K562 (cell line): ENCODE measurements at regions not wholly inside any gene's neighbourhood (a gene's known extent, or its start where the extent isn't known, plus 50 kb on each side); places are given as distances from the start of the nearest gene placed in this dataset.

ENCODE experiments used
- ATAC-seq: fragments of 200-7000 bp; cut with Tn5 transposase; 3 replicates; pipeline ENCODE4 v1.9.1; 2020; ENCODE audit warnings: moderate library complexity
- BruUV-seq: library from RNA; stranded (reverse); fragments of 400-500 nt; replicated peaks from 2 replicates; lab custom pipeline; 2021; lab: Mats Ljungman, UMichigan
- CTCF ChIA-PET: fragments of 300-600 bp; formaldehyde crosslinking; extraction: SDS; loops from one replicate; lab custom pipeline; 2021; ENCODE audit warnings: low intra/inter-chr PET ratio; lab: Yijun Ruan, JAX
- POLR2A ChIA-PET: fragments of 300-600, 350-650 bp; sonication (Branson Sonifier 250); formaldehyde crosslinking; extraction: SDS; loops from one replicate; lab custom pipeline; 2021; ENCODE audit warnings: antibody characterized with exemption, inconsistent platforms; lab: Yijun Ruan, JAX
- DNase-seq, 4 experiments: peaks; one replicate each; pipeline versions ENCODE4 v3.0.0 to v3.0.0-alpha.2; 2011 to 2018; ENCODE audit warnings: low spot score in 3 of 4, mixed read lengths in 3 of 4; ENCODE audit errors: extremely low read depth in 1 of 4
- FAIRE-seq: peaks from 2 replicates; lab custom pipeline; 2011; peaks lifted over from hg19 to GRCh38; lab: Jason Lieb, UNC
- H2AFZ ChIP-seq: 2 replicates; pipeline ENCODE4 v1.6.0; 2011; ENCODE audit warnings: low read depth, low read length, control low read depth, inconsistent platforms
- H3K27ac ChIP-seq: fragments of 200-600 bp; 3 replicates; pipeline ENCODE4 v1.8.0; 2011; ENCODE audit warnings: low read depth, mild to moderate bottlenecking, control low read depth, inconsistent platforms, low read length, moderate library complexity, mixed read lengths; ENCODE audit errors: extremely low read depth
- H3K27me3 ChIP-seq, 2 experiments: fragments of 300-600 bp in 1 of 2; 2 replicates in 1 of 2; 3 replicates in 1 of 2; pipeline versions ENCODE4 v1.6.0 to v1.8.0; 2011; ENCODE audit warnings: inconsistent platforms in 2 of 2, low read length in 2 of 2, mild to moderate bottlenecking in 1 of 2, mixed read lengths in 1 of 2, moderate library complexity in 1 of 2; ENCODE audit not compliant: control insufficient read depth in 2 of 2, insufficient read depth in 2 of 2
- H3K36me3 ChIP-seq: fragments of 300-600 bp; 3 replicates; pipeline ENCODE4 v1.8.0; 2011; ENCODE audit warnings: mild to moderate bottlenecking, low read length, inconsistent platforms; ENCODE audit not compliant: control insufficient read depth, insufficient read depth
- H3K4me1 ChIP-seq, 2 experiments: fragments of 200-600 bp in 1 of 2; replicated peaks in 1 of 2; 2 replicates in 1 of 2; 3 replicates in 1 of 2; pipeline versions ENCODE4 v1.5.1 to v1.8.0; 2011; ENCODE audit warnings: inconsistent platforms in 2 of 2, low read length in 2 of 2, mild to moderate bottlenecking in 1 of 2, mixed read lengths in 1 of 2, moderate library complexity in 1 of 2; ENCODE audit not compliant: control insufficient read depth in 2 of 2, insufficient read depth in 2 of 2
- H3K4me2 ChIP-seq: 2 replicates; pipeline ENCODE4 v1.6.1; 2011; ENCODE audit warnings: low read length, control low read depth, inconsistent platforms, mixed read lengths; ENCODE audit not compliant: insufficient read depth
- H3K4me3 ChIP-seq: fragments of 200-600 bp; sonication (generic), shearing (Covaris generic); 2 replicates; pipeline ENCODE4 v1.5.1; 2016; ENCODE audit warnings: control low read depth, inconsistent platforms
- H3K79me2 ChIP-seq: fragments of 200-600 bp; 3 replicates; pipeline ENCODE4 v1.8.0; 2011; ENCODE audit warnings: low read length, inconsistent platforms; ENCODE audit not compliant: control insufficient read depth, insufficient read depth
- H3K9ac ChIP-seq, 2 experiments: 2 replicates each; pipeline versions ENCODE4 v1.6.0 to v1.6.1; 2011; ENCODE audit warnings: low read depth in 2 of 2, low read length in 2 of 2, control low read depth in 1 of 2, inconsistent platforms in 1 of 2, mild to moderate bottlenecking in 1 of 2, mixed read lengths in 1 of 2; ENCODE audit not compliant: insufficient read depth in 1 of 2
- H3K9me1 ChIP-seq: one replicate; pipeline ENCODE4 v1.6.0; 2011; ENCODE audit warnings: inconsistent platforms, mild to moderate bottlenecking, low read length, moderate library complexity; ENCODE audit not compliant: control insufficient read depth, insufficient read depth
- H3K9me3 ChIP-seq: replicated peaks from 2 replicates; pipeline ENCODE4 v1.5.1; 2011; ENCODE audit warnings: low read depth, low read length, inconsistent platforms; ENCODE audit not compliant: control insufficient read depth, insufficient read depth
- H4K20me1 ChIP-seq: replicated peaks from 2 replicates; pipeline ENCODE4 v1.6.1; 2011; ENCODE audit warnings: low read length, inconsistent platforms, mixed read lengths; ENCODE audit not compliant: control insufficient read depth, insufficient read depth
- DNMT1 ChIP-seq: fragments of 450-650 bp; IDR thresholded peaks from 2 replicates; pipeline ENCODE4 v1.6.1; 2016; ENCODE audit warnings: antibody characterized with exemption, mild to moderate bottlenecking
- ESRRA ChIP-seq: fragments of 450-650 bp; IDR thresholded peaks from 2 replicates; pipeline ENCODE4 v1.6.1; 2014; ENCODE audit warnings: low read depth, mild to moderate bottlenecking, moderate library complexity, borderline replicate concordance
- HLTF ChIP-seq: fragments of 450-650 bp; IDR thresholded peaks from 2 replicates; pipeline ENCODE4 v1.6.1; 2016
- KLF16 ChIP-seq: IDR thresholded peaks from 2 replicates; pipeline ENCODE4 v1.6.1; 2016; ENCODE audit warnings: antibody characterized with exemption
- NCOA4 ChIP-seq: fragments of 450-650 bp; IDR thresholded peaks from 2 replicates; pipeline ENCODE4 v1.6.1; 2018; ENCODE audit warnings: mild to moderate bottlenecking; ENCODE audit not compliant: partially characterized antibody
- POLR2H ChIP-seq: IDR thresholded peaks from 2 replicates; pipeline ENCODE4 v1.6.1; 2016; ENCODE audit warnings: missing genetic modification characterization, low read depth, mild to moderate bottlenecking, control low read depth, missing compliant biosample characterization, moderate library complexity
- TRIM28 ChIP-seq: fragments of 450-650 bp; IDR thresholded peaks from 2 replicates; pipeline ENCODE4 v1.6.1; 2017
- ZNF764 ChIP-seq: fragments of 250-450 bp; sonication (Bioruptor Pico); IDR thresholded peaks from 2 replicates; pipeline ENCODE4 v1.4.0; 2020; ENCODE audit warnings: low read depth, mild to moderate bottlenecking, moderate library complexity
- ZNF785 ChIP-seq: fragments of 250-450 bp; sonication (Bioruptor Pico); IDR thresholded peaks from 2 replicates; pipeline ENCODE4 v1.4.0; 2020; ENCODE audit warnings: mild to moderate bottlenecking
- WGBS: fragments of 100-300 bp; shearing (Covaris generic); methylation state at CpG from one replicate; pipeline ENCODE4 v1.1.6; 2016; ENCODE audit warnings: low coverage, mixed read lengths; ENCODE audit not compliant: insufficient coverage; ENCODE audit errors: missing lambda C conversion rate; 5-methylcytosine and 5-hydroxymethylcytosine counted together
- in situ Hi-C: fragments of 300-500 bp; cut with MboI; formaldehyde crosslinking; loops from 4 replicates; pipeline ENCODE4 v1.15.0; 2018; ENCODE audit warnings: inconsistent platforms, mixed read lengths
- intact Hi-C: fragments of 100-400 bp; cut with micrococcal nuclease; formaldehyde crosslinking; loops from 2 replicates; pipeline ENCODE4 v1.14.2; 2022
- TF ChIP-seq, protein P1 (sequence below): sonication (generic); formaldehyde crosslinking; IDR thresholded peaks from 2 replicates; pipeline ENCODE4 v1.8.0; 2022; ENCODE audit warnings: mild to moderate bottlenecking, missing genetic modification reagents

DNA sequence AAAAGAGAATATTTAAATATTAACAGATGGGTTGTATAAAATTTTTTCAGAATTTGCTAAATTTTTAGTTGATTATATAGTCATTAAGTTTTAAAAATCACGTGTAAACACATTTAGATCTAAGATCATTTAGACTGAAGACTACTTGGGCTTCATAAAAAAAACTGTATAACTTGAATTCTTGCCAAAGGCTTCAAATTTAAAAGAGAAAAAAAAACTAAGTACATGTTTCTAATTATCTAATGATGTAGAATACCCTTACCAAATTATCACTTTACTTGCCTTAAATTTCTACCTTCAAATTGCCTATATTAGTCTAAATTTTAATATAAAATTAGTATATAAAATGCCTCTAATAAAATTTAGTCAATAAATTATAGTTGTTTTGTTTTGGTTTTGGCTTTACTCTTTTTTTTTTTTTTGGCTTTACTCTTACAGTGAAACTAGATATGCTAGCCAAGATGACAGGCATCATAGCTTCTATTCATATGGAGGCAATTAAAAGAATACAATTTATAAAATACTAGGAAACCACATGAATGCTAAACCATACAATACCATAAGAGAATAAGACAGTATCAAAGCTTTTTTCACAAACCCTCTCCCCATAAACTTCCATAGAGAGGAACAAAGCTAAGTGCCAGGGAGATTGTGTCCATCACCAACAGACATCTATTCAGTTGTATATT lies 183.1 kb upstream of the KCNMB2 start:
- ATAC-seq (no peak), DNase-seq (no peak), FAIRE-seq (no peak)
- no peak overlapping the region for H3K27ac ChIP-seq
- no peak overlapping the region for H3K9ac ChIP-seq
- no peaks in the 10 kb centered on the region for H3K79me2 ChIP-seq
- POLR2A ChIA-PET, result no interaction called here
- no peaks in the 10 kb centered on the region for H3K36me3 ChIP-seq
- no peak for TF ChIP-seq ZNF764 (CRISPR knock-in tag)
- no peak for TF ChIP-seq HLTF
- no peak for TF ChIP-seq NCOA4
- TF ChIP-seq ESRRA, result no peak
- no peak for TF ChIP-seq DNMT1
- no peak for TF ChIP-seq POLR2H (tag)
- TF ChIP-seq TRIM28, result no peak
- TF ChIP-seq ZNF785 (CRISPR knock-in tag), result no peak
- TF ChIP-seq, protein P1, sequence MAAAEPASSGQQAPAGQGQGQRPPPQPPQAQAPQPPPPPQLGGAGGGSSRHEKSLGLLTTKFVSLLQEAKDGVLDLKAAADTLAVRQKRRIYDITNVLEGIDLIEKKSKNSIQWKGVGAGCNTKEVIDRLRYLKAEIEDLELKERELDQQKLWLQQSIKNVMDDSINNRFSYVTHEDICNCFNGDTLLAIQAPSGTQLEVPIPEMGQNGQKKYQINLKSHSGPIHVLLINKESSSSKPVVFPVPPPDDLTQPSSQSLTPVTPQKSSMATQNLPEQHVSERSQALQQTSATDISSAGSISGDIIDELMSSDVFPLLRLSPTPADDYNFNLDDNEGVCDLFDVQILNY (CRISPR knock-in tag), result no peak
- no peak for TF ChIP-seq KLF16
- H3K4me1 ChIP-seq, result no peaks in the 10 kb centered on the region
- no peaks in the 10 kb centered on the region for H4K20me1 ChIP-seq
- no TSS peak for BruUV-seq
- no peaks in the 10 kb centered on the region; the same call in 1 of the 2 replicates for H3K9me3 ChIP-seq
- in situ Hi-C loops, result no loop called here
- H2AFZ ChIP-seq, result no peak overlapping the region
- WGBS, result 0% methylated on average over 1 of the region's 1 CpG
- H3K9me1 ChIP-seq, result no peaks in the 10 kb centered on the region
- H3K4me2 ChIP-seq, result no peak overlapping the region
- CTCF ChIA-PET, result no interaction called here
- H3K27me3 ChIP-seq, result no peaks in the 10 kb centered on the region
- no peak overlapping the region for H3K4me3 ChIP-seq
- intact Hi-C loops, result no loop called here
